H9 (cell line): ENCODE measurements at regions not wholly inside any gene's neighbourhood (a gene's known extent, or its start where the extent isn't known, plus 50 kb on each side); places are given as distances from the start of the nearest gene placed in this dataset.

Source experiments
- DNase-seq: peaks from one replicate; pipeline ENCODE4 v3.0.0-alpha.2; 2017
- H2AFZ ChIP-seq: one replicate; pipeline ENCODE4 v1.6.1; 2013; ENCODE audit warnings: mild to moderate bottlenecking, low read length, control low read depth, moderate library complexity
- H2AK5ac ChIP-seq: 2 replicates; pipeline ENCODE4 v1.6.1; 2013; ENCODE audit warnings: low read length, control low read depth, mixed read lengths; ENCODE audit not compliant: insufficient read length
- H2BK120ac ChIP-seq: one replicate; pipeline ENCODE4 v1.6.1; 2013; ENCODE audit warnings: low read depth, mild to moderate bottlenecking, low read length, control low read depth, inconsistent platforms; ENCODE audit not compliant: poor library complexity, severe bottlenecking
- H2BK12ac ChIP-seq: 2 replicates; pipeline ENCODE4 v1.6.1; 2013; ENCODE audit warnings: low read length, control low read depth, mixed read lengths, low read depth; ENCODE audit not compliant: insufficient read length
- H2BK15ac ChIP-seq: 2 replicates; pipeline ENCODE4 v1.6.1; 2013; ENCODE audit warnings: low read depth, low read length, control low read depth
- H2BK20ac ChIP-seq: one replicate; pipeline ENCODE4 v1.6.1; 2013; ENCODE audit warnings: low read depth, mild to moderate bottlenecking, low read length, control low read depth, inconsistent platforms; ENCODE audit not compliant: poor library complexity, severe bottlenecking
- H2BK5ac ChIP-seq: 2 replicates; pipeline ENCODE4 v1.6.1; 2013; ENCODE audit warnings: low read length, control low read depth, mixed read lengths; ENCODE audit not compliant: insufficient read length
- H3K14ac ChIP-seq: 2 replicates; pipeline ENCODE4 v1.6.1; 2013; ENCODE audit warnings: low read length, control low read depth; ENCODE audit not compliant: insufficient read depth
- H3K18ac ChIP-seq: 2 replicates; pipeline ENCODE4 v1.6.1; 2013; ENCODE audit warnings: low read depth, mild to moderate bottlenecking, mixed read lengths, low read length, control low read depth; ENCODE audit not compliant: insufficient read length
- H3K23ac ChIP-seq: 2 replicates; pipeline ENCODE4 v1.6.1; 2013; ENCODE audit warnings: low read length, control low read depth, mixed read lengths, low read depth; ENCODE audit not compliant: insufficient read length
- H3K23me2 ChIP-seq: 2 replicates; pipeline ENCODE4 v1.6.1; 2013; ENCODE audit warnings: low read depth, mild to moderate bottlenecking, mixed read lengths, low read length, control low read depth; ENCODE audit not compliant: insufficient read length, poor library complexity, severe bottlenecking
- H3K27ac ChIP-seq: 2 replicates; pipeline ENCODE4 v1.5.1; 2013; ENCODE audit warnings: low read length, control low read depth, mixed read lengths, low read depth; ENCODE audit not compliant: insufficient read length
- H3K27me3 ChIP-seq: 2 replicates; pipeline ENCODE4 v1.6.1; 2013; ENCODE audit warnings: low read length, control low read depth, inconsistent platforms; ENCODE audit not compliant: insufficient read depth
- H3K4ac ChIP-seq: 2 replicates; pipeline ENCODE4 v1.6.1; 2013; ENCODE audit warnings: low read depth, mild to moderate bottlenecking, control low read depth, inconsistent platforms, low read length, moderate library complexity
- H3K4me1 ChIP-seq: 2 replicates; pipeline ENCODE4 v1.6.1; 2013; ENCODE audit warnings: low read length, control low read depth, inconsistent platforms; ENCODE audit not compliant: insufficient read depth
- H3K4me2 ChIP-seq: 2 replicates; pipeline ENCODE4 v1.6.1; 2013; ENCODE audit warnings: low read length, control low read depth, mixed read lengths; ENCODE audit not compliant: insufficient read length, insufficient read depth
- H3K56ac ChIP-seq: 2 replicates; pipeline ENCODE4 v1.6.1; 2013; ENCODE audit warnings: low read depth, mild to moderate bottlenecking, mixed read lengths, low read length, control low read depth; ENCODE audit not compliant: insufficient read length
- H3K79me1 ChIP-seq: 2 replicates; pipeline ENCODE4 v1.6.1; 2013; ENCODE audit warnings: low read depth, mild to moderate bottlenecking, moderate library complexity, low read length, control low read depth, inconsistent platforms; ENCODE audit not compliant: insufficient read depth, poor library complexity, severe bottlenecking
- H3K79me2 ChIP-seq: 2 replicates; pipeline ENCODE4 v1.6.1; 2013; ENCODE audit warnings: low read length, control low read depth, inconsistent platforms; ENCODE audit not compliant: insufficient read depth
- H3K9ac ChIP-seq: 2 replicates; pipeline ENCODE4 v1.6.1; 2013; ENCODE audit warnings: low read length, control low read depth, mixed read lengths; ENCODE audit not compliant: insufficient read length; ENCODE audit errors: extremely low read depth
- H3K9me3 ChIP-seq: one replicate; pipeline ENCODE4 v1.6.1; 2013; ENCODE audit warnings: low read depth, low read length, inconsistent platforms; ENCODE audit not compliant: control insufficient read depth
- H3T11ph ChIP-seq: one replicate; pipeline ENCODE4 v1.6.1; 2013; ENCODE audit warnings: mild to moderate bottlenecking, low read length, control low read depth, inconsistent platforms
- H4K20me1 ChIP-seq: one replicate; pipeline ENCODE4 v1.6.1; 2013; ENCODE audit not compliant: control insufficient read depth, insufficient read length, insufficient read depth
- H4K5ac ChIP-seq: 2 replicates; pipeline ENCODE4 v1.6.1; 2013; ENCODE audit warnings: low read depth, mild to moderate bottlenecking, mixed read lengths, low read length, control low read depth; ENCODE audit not compliant: insufficient read length
- H4K8ac ChIP-seq: replicated peaks from 2 replicates; pipeline ENCODE4 v1.6.1; 2013; ENCODE audit warnings: low read length, control low read depth, mixed read lengths, low read depth; ENCODE audit not compliant: insufficient read length
- H4K91ac ChIP-seq: 2 replicates; pipeline ENCODE4 v1.6.1; 2013; ENCODE audit warnings: low read depth, mild to moderate bottlenecking, moderate library complexity, mixed read lengths, low read length, control low read depth; ENCODE audit not compliant: insufficient read length
- H3K27ac Mint-ChIP-seq, 3 experiments: 2 replicates in 2 of 3; 3 replicates in 1 of 3; pipeline ENCODE4 v1.8.0; 2020 to 2021; ENCODE audit warnings: mixed read lengths in 3 of 3, mild to moderate bottlenecking in 1 of 3, moderate library complexity in 1 of 3
- H3K27me3 Mint-ChIP-seq: 2 replicates; pipeline ENCODE4 v1.8.0; 2021; ENCODE audit warnings: low read depth, mild to moderate bottlenecking, moderate library complexity, mixed read lengths
- H3K36me3 Mint-ChIP-seq, 3 experiments: 2 replicates in 2 of 3; 3 replicates in 1 of 3; pipeline ENCODE4 v1.8.0; 2020 to 2021; ENCODE audit warnings: low read depth in 3 of 3, mixed read lengths in 3 of 3; ENCODE audit not compliant: insufficient read depth in 1 of 3
- H3K4me1 Mint-ChIP-seq, 2 experiments: 2 replicates each; pipeline ENCODE4 v1.8.0; 2020; ENCODE audit warnings: mixed read lengths in 2 of 2
- H3K4me3 Mint-ChIP-seq, 2 experiments: 2 replicates in 1 of 2; 3 replicates in 1 of 2; pipeline ENCODE4 v1.8.0; 2020 to 2021; ENCODE audit warnings: mild to moderate bottlenecking in 2 of 2, mixed read lengths in 2 of 2, moderate library complexity in 1 of 2
- H3K9me3 Mint-ChIP-seq, 2 experiments: 2 replicates in 1 of 2; 3 replicates in 1 of 2; pipeline ENCODE4 v1.8.0; 2020; ENCODE audit warnings: mild to moderate bottlenecking in 2 of 2, mixed read lengths in 2 of 2, moderate library complexity in 1 of 2
- CTCF ChIP-seq: fragments of 200-600 bp; sonication (generic); conservative IDR thresholded peaks from 3 replicates; pipeline ENCODE4 v1.8.0; 2021; ENCODE audit warnings: antibody characterized with exemption, mild to moderate bottlenecking
- WGBS: extraction: QIAGEN DNeasy Blood & Tissue Kit; methylation state at CpG from one replicate; pipeline ENCODE4 v1.1.7; 2013; ENCODE audit warnings: missing lambda C conversion rate, low lambda C conversion rate, mixed read lengths; ENCODE audit not compliant: insufficient read length; ENCODE audit errors: extremely low coverage; 5-methylcytosine and 5-hydroxymethylcytosine counted together

GRCh38 chr3:181635141-181635540, 76.6 kb upstream of the SOX2 start:
- Histone ChIP-seq H3K9ac (no peak overlapping the region), H2AK5ac (no peak overlapping the region), H3K27ac (no peak overlapping the region), H2BK15ac (no peak overlapping the region), H4K8ac (no peak overlapping the region), H2BK20ac (no peak overlapping the region), H3K4me2 (no peak overlapping the region), H2BK5ac (no peak overlapping the region), H2BK120ac (no peak overlapping the region), H3K27me3 (no peaks in the 10 kb centered on the region), H2AFZ (no peak overlapping the region), H4K91ac (no peak overlapping the region), H3T11ph (no peak overlapping the region), H3K4me1 (no peaks in the 10 kb centered on the region), H3K9me3 (no peaks in the 10 kb centered on the region), H3K79me2 (no peaks in the 10 kb centered on the region), H3K18ac (no peak overlapping the region), H3K14ac (no peak overlapping the region), H3K23me2 (no peaks in the 10 kb centered on the region), H4K5ac (no peak overlapping the region), H3K79me1 (no peaks in the 10 kb centered on the region), H3K23ac (no peak overlapping the region), H3K4ac (no peak overlapping the region), H4K20me1 (no peaks in the 10 kb centered on the region), H3K56ac (no peak overlapping the region), H2BK12ac (no peak overlapping the region)
- H3K36me3 Mint-ChIP-seq = no peaks in the 10 kb centered on the region
- no CpG with 5 or more reads among the region's 4 CpGs for WGBS
- H3K27ac Mint-ChIP-seq = no peak overlapping the region
- H3K4me3 Mint-ChIP-seq = no peak overlapping the region
- no peaks in the 10 kb centered on the region for H3K27me3 Mint-ChIP-seq
- H3K4me1 Mint-ChIP-seq = no peaks in the 10 kb centered on the region
- no peaks in the 10 kb centered on the region for H3K9me3 Mint-ChIP-seq
- no peak for DNase-seq
- no peak for TF ChIP-seq CTCF
